ENCODE measurements at regions not wholly inside any gene's neighbourhood (a gene's known extent, or its start where the extent isn't known, plus 50 kb on each side); places are given as distances from the start of the nearest gene placed in this dataset.

DNA sequence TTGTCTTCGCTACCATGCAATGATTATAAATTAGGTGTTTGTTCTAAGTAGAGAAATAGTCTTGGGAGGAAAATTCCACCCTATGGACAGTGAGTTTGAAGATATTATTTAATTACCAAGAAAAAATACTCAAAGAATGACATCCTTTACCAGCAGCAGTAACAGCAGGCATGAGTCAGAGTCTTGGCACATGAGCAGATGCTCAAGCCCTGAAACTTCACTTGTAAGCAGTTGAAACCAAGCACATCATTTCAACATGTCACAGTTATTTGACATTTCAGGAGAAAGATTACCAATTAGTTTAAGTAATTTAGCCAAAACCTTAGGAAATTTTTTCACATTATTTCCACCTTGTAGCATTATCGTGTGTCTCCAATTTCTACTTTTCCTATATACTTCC lies 99.2 kb downstream of the C12orf50 start:
- DNase-seq (ENCODE audit: low spot score): peak; percentile 38

DNA sequence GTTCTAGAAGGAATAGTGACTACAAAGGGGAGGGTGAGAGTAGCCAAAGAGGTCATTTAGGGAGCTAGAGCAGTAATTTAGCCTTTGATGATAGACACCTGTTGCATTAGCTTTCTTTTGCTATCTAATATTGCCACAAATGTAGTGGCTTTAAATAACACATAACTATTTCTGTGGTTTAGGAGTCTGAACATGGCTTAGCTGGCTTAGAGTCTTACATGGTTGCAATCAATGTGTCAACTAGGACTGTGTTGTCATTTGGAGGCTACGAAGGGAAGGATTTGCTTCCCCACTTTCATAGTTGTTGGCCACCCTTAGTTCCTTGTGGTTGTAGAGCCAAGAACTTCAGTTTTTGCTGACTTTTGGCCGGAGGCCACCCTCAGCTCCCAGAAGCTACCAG lies 99.9 kb downstream of the C12orf50 start:
- no peak for DNase-seq (ENCODE audit: low spot score)

DNA sequence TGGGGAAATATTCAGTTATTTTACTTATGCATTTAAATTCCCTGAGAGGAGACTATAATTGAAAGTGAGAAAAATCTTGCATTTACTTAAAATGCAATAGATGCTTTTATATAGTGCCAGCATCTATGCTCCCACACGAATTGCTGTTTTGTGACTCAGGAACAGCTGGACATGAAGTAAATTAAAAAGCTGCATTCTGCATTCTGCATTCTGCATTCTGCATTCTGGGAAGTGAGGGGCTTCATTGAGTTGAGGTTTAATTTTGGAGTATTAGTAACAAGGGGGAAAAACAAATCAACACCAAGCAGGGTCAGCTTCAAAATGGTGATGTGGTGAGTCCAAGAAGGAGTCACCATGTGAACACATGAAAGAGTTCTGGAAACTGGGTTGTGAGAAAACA lies 101.2 kb downstream of the C12orf50 start:
- no peak for DNase-seq (ENCODE audit: low spot score)

DNA sequence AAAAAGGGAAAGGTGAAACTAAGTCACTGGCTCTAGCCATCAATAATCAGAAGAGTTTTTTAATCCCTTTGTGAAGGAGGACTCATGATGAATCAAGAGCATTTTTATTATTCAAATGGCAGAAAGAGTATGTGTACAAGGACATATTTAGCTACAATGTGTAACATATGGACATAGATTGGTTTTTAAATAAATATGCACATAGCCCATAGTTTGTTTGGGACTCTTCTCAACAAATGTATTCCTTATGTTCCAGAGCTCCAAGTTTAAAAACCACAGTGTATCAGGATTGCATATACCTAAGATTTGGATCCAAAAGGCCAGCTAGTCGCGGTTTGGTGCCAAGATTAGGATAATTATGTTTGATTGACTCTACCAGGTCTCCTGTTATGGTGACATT lies 104.2 kb downstream of the C12orf50 start:
- DNase-seq (ENCODE audit: low spot score): no peak

DNA sequence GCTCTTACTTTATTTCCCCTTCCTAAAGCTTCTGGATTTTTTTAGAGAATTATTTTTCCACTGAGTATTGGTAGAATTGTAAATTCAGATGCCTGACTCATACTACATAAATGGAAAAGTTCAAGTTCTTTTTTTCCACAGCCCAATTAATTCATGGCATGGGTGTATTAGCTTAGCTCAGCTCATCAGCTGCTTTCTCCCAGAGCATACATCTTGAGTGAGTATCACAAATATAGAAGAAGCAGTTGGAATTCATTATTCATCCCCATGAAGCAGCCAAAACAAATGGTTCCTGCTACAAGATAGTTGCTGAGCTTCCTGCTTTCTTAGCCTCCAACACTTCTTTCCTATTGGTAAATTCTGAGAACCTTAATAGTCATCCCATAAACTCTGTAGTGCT lies 105.1 kb downstream of the C12orf50 start:
- no peak for DNase-seq (ENCODE audit: low spot score)

DNA sequence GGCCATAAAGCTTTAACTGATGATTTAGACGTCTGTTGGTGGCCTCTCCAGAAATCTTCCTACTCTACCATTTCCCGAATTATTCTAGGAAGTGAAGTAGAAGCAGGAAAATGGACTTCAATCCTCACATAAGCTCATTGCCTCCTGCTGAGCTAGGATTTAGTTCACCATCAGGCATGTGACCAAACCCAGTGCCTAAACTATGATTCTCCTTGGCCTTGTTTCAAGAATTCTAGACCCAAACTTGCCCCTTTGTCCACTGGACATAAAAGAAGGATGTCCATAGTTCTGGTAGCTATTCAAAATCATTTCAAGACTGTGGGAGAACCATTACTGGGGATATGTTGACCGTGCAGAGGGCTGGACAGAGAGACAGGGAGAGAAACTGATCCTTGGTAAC lies 105.8 kb downstream of the C12orf50 start:
- DNase-seq (ENCODE audit: low spot score): no peak

DNA sequence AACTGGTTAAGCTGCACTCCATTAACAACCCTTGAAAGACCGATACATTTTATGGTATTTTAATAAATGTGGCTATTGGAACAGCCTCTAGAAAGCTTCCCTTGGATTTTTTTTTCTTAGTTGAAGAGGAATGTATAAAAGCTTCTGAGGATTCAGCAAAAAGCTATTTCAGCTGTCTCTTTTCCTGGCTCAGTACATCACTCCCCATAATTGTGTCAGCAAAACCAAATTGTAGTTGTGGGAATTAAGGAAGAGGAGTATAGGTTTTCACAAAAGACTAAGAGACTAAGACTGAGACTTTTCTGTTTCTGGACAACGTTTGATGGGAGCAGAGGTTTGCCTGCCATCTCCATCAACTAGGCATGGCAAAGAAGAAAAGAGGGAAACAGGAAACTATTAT lies 106.5 kb downstream of the C12orf50 start:
- no peak for DNase-seq (ENCODE audit: low spot score)

DNA sequence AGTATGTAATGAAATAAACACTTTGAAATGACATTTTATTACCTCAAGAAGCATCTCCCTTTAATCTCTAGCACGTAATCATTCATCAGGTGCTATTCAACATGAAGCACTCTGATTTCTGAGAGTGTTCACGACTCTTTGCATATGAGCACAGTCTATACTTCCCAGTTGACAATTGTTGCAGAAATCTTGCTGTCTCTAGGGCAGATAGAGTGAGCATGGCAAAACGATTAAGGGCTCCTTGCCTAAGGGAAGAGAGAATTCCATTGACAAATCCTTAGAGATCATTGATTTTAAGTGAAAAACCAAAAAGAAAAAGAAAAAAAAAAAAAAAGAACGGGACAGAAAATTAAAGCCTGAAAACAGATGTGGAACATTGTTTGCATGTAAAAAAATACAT lies 107.6 kb downstream of the C12orf50 start:
- DNase-seq (ENCODE audit: low spot score): no peak

DNA sequence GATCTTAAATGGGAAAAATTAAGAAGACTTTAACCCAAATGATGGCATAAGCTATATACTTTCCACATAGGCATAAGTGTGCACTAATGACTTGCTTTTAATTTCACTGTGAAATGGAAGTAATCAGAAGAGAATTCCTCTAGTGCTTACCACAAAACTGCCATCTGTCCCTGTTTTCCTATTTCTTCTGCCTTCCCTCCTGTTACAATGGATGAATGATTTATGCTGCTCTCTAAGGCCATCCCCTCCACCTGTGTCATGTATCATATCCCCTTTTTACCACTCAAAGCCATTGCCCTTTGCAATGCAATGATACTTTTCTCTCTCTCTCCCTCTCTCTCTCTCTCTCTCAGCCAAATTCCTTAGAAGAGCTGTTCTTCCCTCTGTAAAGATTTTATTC lies 109.1 kb downstream of the C12orf50 start:
- no peak for DNase-seq (ENCODE audit: low spot score)

DNA sequence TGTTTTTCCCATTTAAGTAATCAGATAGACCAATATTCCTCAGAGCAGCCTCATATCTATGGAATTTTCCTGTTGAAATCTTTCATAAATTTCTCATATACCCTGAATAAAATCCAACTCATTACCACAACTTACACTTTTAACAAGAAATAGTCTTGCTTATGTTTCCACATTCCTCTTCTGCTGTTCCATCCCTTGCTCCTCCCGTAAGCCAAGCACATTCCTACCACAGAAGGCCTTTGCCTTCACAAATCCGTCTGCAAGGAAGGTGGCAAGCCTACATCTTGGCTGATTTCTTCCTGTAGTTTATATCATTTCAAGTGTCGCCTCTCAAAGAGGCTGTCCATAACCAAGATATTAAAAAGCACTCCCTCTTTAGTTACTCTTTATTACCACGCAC lies 127.7 kb downstream of the C12orf50 start:
- no peak for DNase-seq (ENCODE audit: low spot score)

DNA sequence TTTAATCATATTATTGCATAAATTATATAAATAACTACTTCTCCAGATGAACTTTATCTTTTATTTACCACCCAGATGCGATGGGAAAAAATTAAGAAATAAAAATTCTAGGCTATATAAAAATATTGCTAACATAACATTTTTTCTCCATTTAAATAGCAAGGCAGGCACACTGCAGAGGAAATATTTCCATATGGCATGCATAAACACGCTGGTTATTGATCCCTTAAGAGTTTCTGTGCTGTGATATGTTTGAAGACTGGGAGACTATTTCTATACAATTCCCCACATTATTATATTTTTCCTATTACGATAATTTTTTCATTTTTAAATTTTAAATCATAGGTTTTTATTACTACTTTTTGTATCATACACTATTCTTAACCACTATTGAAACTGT lies 131.5 kb downstream of the C12orf50 start:
- no peak for DNase-seq (ENCODE audit: low spot score)

DNA sequence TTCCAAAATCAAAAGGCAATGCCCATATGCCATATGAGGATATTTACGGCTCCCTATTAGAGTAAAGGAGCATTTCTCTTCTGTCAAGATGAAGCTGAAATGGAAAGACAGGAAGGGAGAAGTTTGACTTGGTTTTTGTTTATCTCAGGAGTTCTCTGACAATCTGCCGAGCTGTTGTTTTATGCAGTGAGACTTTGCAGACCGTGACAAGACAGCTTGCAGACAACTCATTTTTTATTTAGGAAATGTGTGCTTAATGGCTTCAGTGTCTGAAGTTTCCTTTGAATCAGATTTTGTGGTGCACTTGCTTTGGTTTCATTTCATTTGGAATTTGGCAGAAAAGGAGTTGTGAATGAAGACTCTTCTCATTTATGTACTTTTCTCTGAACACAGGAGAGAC lies 145.4 kb downstream of the C12orf50 start:
- no peak for DNase-seq (ENCODE audit: low spot score)

DNA sequence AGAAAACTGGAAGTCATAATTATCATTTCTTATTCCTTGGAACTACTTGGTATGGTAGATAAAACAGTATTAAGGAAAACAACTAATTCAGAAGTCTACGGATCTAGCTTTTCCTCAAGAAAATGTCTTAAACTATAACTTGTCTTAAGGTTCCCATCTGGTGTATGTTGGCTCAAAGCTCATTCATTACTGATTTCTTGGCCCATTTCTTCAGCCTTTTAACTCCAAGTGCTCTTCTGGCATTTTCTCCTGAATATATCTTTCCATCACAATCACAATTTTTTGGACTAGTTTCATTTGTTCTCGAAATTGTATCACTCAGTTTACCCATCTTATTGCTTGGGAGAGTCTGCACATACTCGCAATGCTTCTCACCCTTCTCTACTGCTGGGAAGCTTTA lies 150.1 kb downstream of the C12orf50 start:
- no peak for DNase-seq (ENCODE audit: low spot score)

DNA sequence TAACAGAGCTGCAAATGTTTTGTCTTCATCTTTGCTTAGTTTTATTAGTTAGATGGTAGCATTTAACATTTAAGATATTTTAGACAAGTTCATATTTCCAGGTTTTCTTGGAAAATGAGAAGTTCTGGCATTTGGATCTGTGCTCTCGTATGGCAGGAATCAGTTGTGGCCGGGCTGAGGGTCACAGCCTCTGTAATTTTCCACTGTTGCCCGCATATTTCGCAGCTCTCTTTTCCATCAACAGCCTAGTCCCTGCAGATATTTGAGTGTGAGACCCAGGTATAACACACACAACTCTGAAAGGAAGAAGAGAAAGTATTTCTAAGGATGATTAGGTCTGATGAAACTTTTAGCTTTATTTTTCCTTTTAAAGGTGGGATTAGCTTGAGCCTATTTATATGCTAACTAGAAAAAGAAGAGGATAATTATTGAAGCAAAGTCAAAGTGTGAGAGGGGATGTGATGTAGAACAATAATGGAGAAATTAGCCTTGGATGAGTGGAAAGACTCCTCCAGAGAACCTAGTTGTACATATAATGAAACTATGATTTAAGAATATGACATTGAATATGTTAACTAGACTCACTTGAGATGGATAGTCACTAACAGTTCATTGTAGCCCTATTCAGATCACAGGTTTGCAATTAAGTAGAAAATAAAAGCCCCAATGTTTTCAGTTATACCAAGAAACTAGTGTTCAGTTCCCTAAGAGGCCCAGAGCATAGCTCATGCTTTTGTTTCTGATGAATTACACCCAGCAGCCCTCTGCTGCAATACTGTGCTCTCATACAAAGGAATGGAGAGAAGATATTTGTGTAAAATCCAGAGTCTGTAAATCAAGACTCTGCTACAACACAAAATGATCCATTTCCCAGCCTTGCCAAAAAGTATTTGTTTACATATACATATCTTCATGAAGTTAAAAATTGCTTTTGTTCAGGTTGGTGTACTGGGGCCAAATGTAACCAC lies 158.4 kb downstream of the C12orf50 start:
- no peak for DNase-seq (ENCODE audit: low spot score)

DNA sequence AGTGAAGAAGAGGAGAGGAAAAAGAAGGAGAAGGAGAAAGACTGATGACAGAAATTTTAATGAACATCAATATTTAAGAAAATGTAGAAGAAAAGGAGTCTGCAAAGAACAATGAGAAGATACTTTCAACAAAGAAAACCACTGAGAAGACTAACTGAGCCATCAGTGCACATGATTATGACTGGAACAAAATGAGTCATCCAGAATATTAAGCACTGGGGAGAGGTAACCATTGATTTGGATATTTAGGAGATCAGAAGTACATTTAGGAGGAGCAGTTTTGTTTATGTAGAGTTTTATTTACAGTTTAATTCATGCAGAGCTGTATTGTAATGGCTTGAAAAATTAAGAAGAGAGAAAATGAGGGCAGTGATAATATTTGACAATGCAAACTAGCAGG lies 159.1 kb downstream of the C12orf50 start:
- no peak for DNase-seq (ENCODE audit: low spot score)

DNA sequence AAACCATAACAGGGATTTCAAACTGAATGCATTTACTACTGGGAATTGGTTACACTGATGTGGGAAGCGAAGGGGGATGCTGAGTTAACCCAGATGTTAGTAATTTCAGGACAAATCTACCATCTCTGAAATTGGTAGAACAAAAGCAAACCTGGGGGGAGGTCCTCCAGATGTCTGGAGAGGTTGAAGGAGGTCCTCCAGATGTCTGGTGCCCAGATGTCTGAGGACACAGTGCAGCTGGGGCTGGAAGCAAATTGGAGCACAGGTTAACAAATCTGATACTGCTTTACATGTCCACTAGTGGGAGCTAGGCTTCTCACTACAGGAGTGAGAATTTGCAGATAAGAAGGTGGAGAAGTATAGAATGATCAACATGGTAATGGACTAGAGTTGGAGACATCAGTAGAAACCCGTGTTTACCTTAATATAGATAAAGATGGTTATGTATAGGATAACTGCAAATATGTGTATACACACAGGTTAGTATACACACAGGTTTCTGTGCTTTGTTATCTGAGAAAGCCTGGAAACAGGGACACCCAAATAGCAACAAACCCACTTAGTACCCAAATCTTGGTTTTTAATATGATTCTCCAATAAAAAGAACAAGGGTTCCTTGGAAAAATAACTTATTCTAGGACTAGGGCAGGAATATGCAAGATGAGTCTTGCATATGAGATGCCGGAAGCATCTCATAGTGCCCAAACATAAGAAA lies 162.5 kb downstream of the C12orf50 start:
- peak; percentile 4 for DNase-seq (ENCODE audit: low spot score)

DNA sequence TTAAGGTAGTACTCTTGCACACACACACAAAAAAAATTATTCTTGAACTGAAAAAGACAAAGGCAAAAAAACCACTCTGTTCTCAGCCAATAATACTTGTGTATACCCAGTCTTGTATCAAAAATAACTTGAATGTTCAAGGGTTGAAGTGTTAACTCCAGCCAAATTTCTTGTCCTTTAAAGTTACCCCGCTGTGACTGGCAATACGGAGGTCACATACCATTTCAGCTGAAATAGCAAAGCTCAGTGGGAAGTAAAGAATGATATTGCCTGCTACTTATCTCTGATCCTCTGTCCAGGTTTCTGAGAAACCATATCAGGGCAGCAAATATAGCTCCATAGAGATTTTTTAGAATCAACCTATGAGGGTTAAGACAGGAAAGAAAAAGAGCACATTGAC lies 167.4 kb downstream of the C12orf50 start:
- no peak for DNase-seq (ENCODE audit: low spot score)

DNA sequence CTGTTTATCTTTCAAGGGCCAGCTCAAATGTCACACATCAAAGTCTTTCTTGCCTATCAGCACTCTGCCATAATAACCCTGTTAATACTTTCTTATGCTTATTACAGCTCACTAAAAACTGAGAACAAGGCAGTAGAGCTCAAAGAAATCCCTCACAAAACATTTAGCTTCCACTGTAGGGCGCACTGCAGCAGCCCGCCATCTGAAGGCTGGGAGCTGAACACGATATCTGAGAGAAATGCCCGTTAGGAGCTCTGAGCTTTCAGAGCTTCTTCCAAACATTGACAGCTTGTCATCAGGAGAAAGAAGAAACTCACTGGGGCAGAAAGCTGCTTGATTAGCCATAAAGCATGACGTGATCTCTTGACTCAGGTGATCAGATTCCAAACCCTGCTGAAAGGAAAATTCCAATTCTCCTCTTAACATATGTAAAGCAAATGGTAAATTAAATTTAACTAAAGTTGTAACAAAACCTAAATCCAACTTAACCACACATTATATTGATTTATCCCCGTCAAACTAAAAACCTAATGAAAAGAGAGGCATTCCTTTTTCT lies 175.7 kb downstream of the C12orf50 start:
- no peak for DNase-seq (ENCODE audit: low spot score)

DNA sequence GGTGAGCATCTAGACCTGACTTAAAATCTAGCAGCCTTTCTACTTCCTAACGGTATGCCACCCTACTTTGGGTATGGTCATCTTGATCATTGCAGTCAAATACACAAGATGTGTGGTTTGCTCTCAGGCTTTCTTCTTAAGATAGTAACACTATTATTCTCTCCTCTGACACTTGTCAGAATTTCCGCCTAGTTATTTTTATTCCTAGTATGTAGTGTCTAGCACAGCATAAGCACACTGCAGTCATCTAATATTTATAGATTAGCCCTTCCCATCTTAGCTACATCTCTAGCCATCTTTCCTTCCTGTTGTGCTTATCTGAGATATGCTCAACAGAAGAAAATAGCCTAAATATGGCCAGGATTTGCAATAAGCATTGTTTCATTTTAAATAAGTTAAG lies 180.1 kb downstream of the C12orf50 start:
- no peak for DNase-seq (ENCODE audit: low spot score)

DNA sequence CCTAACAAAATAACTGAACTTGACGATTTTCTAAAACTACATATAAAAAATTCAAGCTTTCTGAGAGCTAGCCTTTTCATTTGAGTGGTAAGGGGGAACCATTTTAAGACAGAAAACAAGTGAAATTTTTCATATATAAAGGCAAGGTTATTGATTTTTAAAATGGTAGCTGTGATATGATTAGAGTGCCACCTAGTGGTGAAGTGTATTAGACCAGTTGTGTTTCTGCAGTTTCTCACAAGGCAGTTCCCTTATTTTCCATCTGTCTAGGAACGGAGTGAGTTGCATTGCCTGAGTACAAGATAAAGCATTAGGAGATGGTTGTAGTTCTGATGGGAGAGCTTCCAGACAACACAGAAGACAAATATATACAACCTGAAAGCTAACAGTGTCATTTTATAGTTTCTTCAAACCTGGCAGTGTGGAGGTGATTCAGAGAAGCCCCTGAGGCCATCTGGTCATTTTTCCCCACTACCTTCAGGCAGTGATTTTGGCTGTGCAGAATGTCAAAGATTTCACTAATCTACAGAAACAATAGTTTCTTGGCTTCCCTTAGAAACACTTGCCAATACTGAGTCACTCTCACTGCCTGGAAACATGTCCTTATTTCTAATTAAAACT lies 180.8 kb downstream of the C12orf50 start:
- DNase-seq (ENCODE audit: low spot score): peak; percentile 34

DNA sequence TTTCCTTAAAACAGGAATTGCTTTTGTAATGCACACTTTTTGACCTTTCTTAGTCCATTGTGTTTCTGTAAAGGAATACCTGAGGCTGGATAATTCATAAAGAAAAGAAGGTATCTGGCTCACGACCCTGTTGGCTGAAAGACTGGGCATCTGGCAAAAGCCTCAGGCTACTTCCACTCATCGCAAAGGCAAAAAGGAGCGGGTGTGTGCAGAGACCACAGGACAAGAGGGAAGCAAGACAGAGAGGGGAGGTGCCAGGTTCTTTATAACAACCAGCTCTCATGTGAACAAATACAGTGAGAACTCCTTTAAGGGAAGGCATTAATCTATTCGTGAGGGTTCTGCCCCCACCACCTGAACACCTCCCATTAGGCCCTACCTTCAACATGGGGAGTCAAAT lies 182.1 kb downstream of the C12orf50 start:
- no peak for DNase-seq (ENCODE audit: low spot score)

DNA sequence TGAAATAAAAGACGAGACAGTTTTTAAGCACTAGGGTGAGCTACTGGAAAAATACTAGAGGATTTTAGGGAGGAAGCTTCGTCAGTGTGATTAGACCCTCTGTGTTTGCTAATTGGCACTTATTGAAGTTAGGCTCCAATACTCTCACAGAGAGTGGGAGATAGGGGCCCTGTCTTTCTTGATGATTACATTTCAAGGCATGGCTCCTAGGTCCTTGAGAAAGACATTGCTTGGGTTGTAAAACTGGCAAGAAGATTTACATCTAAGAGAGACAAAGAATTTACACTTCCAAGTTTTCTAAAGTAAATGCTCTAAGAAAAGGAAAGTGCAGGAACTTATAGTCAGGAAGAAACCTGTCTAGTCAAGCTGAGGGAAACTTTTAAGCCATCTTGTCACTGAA lies 183.2 kb downstream of the C12orf50 start:
- no peak for DNase-seq (ENCODE audit: low spot score)

DNA sequence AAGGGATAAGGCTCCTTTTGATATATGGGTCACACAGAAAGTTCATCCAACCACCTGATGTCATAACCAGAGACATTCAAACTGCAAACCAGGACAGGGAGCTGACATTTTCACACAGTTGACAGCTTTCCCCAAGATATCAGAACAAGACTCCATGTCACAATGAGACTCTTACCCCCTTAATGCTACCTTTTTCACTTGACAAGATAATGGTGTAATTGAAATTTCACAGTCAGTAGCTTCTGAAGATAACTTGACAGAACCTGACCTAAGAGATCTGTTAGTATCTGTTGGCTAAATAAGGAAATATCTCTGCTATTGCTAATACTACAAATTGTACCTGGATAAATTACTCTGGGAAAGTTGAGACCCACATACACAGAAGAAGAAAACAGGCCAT lies 187.3 kb downstream of the C12orf50 start:
- DNase-seq (ENCODE audit: low spot score): no peak
